ENCODE measurements at regions not wholly inside any gene's neighbourhood (a gene's known extent, or its start where the extent isn't known, plus 50 kb on each side); places are given as distances from the start of the nearest gene placed in this dataset.
"Not testable (repeated sequence)": the region's sequence is repeated elsewhere in the genome, so short reads cannot be mapped to it uniquely, and the experiment has no call there.

DNA sequence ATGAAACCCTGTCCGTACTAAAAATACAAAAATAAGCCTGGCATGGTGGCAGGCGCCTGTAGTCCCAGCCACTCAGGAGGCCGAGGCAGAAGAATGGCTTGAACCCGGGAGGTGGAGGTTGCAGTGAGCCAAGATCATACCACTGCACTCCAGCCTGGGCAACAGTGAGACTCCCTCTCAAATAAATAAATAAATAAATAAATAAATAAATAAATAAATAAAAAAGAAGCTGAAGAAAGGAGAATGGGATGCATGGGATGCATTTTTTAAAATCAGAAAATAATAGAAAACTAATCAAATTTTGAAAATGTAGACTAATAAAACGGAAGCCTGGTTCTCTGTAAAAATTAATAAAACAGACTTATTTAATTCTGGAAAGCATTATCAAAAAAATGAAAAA, 171.1 kb upstream of the CCNG1 start:
- not testable (repeated sequence) for DNase-seq (ENCODE audit: low read depth in 2 of 2)

DNA sequence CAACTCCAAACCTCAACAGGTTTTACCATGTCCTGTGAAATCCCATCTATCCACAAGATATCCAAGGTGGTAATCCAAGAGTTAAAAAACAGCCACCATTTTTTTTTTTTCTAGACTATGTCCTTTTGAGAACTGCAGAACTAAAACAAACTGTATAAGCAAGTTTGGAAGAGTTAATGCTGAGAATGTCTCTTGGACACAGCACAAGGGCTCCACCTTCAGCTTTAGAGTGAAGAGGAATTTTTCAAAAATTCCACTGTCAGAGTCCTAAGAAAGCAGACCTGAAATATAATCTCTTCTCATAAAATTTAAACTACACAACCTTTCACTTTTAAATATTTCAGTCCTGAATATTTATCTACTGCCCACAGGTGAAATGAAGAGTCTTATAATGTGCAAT, 167.8 kb upstream of the CCNG1 start:
- no peak for DNase-seq (ENCODE audit: low read depth in 2 of 2)

DNA sequence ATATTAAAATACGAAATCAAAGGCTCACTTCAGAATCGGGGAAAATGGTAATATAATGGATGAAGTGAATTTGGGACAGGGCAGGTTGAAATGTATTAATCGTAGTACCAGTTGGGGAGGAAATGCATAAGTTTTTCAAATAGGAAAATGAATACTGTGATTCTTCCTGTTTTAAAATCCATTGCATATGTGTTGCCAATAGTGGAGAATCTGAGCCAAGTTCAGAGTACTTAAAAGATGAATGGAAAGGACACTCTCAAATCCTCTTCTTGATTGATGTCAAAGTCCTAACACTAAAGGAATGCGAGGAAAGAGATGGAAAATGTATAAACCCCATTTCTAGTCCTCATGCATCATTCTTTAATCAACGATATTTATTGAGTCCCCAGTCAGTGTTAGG, 160.9 kb upstream of the CCNG1 start:
- DNase-seq (ENCODE audit: low read depth in 2 of 2) = no peak

DNA sequence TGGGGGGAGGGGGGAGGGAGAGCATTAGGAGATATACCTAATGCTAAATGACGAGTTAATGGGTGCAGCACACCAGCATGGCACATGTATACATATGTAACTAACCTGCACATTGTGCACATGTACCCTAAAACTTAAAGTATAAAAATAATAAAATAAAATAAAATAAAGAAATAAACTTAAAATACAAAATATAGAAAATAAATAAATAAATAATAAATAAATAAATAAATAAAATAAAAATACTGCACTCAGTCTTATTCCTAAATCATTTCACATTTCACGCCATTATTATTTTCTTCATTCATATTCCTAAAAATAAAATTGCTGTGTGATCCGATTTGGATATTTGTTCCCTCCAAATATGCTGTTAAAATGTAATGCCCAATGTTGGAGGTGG, 156.5 kb upstream of the CCNG1 start:
- DNase-seq (ENCODE audit: low read depth in 2 of 2) = not testable (repeated sequence)

DNA sequence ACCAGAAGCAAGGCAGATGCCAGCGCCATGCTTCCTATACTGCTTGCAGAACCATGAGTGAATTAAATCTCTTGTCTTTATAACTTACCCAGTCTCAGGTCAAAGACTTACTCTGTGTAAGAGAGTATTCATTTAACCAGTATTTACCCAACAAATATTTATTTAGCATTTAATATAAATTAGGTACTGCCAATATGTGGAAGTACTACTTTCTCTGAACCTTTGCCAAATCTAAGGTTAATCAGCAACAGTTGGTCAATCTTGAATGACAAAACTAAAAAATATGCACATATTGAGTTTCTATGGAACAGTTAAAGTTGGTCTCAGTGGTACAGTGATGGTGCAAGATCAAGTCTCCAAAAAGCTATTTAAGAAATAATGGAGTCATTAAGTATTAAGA, 155.9 kb upstream of the CCNG1 start:
- DNase-seq (ENCODE audit: low read depth in 2 of 2) = no peak

DNA sequence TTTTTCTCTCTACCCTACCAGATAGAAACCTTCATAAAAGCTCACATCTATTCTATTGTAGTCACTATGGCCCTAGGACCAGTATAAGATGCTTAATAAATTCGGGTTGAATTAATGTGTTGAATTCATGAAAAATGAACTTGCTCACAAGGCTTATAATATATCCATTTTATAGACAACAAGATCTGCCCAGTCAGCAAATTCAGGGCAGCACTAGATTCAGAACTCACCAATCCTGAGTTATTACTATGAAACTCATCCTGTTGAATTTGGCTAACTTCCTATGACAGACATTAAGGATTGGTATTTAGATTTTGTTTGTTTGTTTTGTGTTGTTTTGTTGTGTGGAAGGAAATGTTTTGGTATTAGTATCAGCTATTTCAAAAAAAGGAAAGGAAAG, 143.6 kb upstream of the CCNG1 start:
- no peak for DNase-seq (ENCODE audit: low read depth in 2 of 2)

DNA sequence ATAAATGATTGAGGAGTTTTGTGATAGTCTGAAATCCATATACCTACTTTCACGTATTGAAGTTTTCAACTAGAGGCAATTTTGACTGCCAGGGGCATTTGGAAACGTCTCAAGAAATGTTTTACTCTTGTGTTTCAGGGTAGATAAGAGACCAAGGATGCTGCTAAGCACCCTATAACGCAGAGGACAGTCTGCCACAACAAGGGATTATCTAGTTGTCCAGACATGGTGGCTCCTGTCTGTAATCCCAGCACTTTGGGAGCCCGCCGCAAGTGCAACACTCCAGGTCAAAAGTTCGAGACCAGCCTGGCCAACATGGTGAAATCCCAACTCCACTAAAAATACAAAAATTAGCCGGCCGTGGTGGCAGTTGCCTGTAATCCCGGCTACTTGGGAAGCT, 133.7 kb upstream of the CCNG1 start:
- no peak for DNase-seq (ENCODE audit: low read depth in 2 of 2)

DNA sequence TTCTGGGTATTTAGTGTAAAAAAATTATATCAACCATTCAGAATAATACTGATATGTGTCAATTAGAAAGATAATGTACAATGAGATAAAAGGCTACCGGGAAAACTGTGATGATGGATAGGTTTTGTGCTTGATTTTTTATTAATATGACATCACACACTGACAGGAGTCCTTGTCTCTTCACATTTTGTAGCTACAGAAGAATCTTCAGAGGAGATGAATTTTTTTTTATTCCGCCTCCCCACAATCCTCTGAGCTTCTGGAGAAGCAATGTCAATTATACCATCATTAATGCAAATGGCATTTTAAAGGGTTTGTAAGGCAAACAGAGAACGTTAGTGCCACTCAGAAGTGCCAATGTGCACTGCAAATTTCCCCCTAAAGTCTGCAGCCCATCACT, 131.7 kb upstream of the CCNG1 start:
- no peak for DNase-seq (ENCODE audit: low read depth in 2 of 2)

DNA sequence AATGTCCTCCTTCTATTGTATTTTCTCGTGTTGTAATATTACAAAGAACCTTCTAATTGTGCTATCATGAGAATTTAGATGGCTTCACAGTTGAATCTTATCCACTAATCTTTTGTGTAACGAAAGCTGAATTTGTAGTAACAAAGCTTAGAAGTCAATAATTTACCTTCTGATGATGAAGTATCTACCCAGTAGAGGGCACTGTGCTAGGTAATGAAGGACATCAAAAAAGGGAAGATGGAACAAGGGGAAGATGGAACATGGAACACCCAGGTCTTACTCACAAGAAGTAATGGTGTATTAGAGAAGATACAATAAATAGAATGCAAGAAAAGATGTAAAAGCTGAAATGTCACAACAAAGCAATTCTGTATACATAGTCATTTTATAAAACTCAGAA, 131.0 kb upstream of the CCNG1 start:
- no peak for DNase-seq (ENCODE audit: low read depth in 2 of 2)

DNA sequence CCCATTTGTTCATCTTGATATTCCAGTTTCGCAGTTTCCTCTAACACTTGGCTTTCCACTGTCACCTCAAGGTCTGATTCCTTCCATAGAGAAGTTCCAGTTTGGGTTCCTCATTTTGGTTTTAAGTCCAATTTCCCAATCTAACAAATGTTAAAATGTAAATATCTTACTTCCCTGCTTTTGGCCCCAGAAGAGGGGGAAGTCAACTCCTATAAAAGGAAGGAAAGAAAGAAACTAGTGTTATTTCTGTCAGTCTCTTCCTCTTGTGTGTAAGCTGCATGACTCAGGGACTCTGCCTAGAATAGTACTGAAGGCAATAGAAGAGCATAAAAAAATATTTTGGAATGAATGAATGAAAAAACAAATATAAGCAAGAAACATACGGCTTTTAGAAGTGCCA, 127.5 kb upstream of the CCNG1 start:
- DNase-seq (ENCODE audit: low read depth in 2 of 2) = no peak

DNA sequence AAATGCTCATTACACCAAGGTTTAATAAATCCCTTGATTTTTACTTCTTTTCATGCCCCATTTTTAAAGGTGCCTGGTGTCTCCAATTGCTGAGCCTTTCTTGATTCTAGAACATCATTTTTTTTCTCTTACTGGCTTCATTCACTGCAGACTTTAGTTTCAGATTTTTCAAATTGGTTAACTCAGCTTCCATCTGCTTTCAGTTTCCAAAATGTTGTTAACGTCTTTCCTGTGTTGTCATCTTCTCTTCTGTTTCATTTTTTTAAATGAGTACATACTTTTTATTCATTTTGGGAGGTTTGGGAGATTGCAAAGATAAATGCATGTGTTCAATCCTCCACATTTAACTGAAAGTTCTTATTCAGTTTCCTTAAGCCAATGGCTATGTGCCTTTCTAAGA, 126.4 kb upstream of the CCNG1 start:
- no peak for DNase-seq (ENCODE audit: low read depth in 2 of 2)

DNA sequence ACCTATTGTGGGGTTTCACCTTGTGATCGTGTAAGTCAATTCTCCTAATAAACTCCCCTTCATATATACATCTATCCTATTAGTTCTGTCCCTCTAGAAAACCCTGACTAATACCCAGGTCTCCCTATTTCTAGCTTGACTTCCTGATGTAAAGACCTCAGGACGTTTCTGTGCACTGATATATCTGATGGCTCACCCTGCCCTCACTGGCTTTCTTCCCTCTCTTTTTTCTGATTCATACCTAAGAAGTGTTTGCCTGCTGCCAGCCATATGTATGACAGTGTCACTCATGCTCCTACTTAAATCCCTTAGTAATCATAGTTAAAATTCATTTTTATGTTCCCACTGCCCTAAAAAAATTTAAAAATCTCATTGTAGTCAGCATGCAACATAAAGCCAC, 124.8 kb upstream of the CCNG1 start:
- no peak for DNase-seq (ENCODE audit: low read depth in 2 of 2)

DNA sequence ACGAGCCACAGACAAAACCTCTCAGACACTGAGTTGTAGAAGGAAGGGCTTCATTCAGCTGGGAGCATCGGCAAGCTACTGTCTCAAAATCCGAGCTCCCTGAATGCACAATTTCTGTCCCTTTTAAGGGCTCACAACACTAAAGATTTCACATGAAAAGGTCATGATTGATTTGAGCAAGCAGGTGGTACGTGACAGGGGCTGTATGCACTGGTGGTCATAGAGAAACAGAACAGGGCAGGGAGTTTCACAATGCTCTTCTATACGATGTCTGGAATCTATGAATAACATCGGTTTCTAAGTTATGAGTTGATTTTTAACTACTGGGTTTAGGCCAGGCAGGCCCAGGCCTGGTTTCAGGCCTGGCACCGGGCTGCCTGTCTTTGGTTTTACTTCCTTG, 124.3 kb upstream of the CCNG1 start:
- not testable (repeated sequence) for DNase-seq (ENCODE audit: low read depth in 2 of 2)

DNA sequence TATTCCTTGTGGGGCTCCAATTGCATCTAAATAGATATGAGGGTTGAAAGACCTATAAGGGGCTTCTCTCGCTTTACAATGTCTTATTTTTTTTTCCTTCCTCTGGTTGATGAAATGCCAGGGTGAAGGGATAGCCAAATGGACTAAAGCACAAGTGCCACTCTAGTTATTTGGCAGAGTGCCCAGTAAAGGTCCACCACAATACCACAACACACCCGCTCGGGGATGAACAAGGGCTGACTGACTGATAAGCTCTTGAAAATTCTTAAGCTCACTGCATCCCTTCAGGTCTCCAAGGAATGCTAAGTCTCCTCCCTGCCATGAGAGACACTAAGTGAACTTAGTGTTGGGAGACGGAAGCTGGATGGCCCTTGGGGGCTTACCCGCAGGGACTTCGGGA, 121.0 kb upstream of the CCNG1 start:
- not testable (repeated sequence) for DNase-seq (ENCODE audit: low read depth in 2 of 2)

DNA sequence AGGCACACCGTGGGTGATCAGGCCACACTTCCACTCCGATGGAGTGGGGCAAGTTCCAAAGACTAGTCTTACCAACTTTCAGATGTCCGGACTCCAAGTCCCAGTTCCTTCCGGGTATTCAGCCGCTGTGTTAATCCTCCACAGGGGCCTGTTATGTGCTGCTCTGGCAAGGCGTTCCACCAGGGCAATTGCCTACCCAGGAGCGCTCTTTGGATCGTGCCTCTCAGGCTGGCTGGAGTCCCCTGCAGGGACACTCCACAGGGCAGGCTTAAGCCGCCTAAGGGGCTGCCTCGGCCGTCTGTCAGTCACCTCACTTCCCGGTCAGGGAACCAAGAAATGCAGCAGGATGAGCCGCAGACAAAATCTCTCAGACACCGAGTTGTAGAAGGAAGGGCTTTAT, 118.7 kb upstream of the CCNG1 start:
- DNase-seq (ENCODE audit: low read depth in 2 of 2) = no peak

DNA sequence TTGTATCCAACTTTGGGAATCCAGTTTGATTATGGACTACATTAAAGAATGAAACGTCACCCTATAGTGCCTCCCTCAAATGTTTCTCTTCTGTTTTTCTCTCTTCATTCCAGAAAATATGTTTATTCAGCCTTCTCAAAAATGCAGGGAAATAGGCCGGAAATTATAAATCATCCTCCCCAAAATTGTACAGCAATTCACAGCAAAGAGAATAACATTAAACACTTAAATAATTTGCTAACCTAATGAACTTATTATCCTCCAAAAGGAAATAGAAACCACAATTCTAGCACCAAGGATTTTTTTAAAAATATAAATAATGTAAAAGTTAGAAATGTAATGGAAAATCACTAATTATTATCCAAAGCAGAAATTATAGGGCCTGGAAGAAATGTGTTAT, 115.9 kb upstream of the CCNG1 start:
- no peak for DNase-seq (ENCODE audit: low read depth in 2 of 2)

DNA sequence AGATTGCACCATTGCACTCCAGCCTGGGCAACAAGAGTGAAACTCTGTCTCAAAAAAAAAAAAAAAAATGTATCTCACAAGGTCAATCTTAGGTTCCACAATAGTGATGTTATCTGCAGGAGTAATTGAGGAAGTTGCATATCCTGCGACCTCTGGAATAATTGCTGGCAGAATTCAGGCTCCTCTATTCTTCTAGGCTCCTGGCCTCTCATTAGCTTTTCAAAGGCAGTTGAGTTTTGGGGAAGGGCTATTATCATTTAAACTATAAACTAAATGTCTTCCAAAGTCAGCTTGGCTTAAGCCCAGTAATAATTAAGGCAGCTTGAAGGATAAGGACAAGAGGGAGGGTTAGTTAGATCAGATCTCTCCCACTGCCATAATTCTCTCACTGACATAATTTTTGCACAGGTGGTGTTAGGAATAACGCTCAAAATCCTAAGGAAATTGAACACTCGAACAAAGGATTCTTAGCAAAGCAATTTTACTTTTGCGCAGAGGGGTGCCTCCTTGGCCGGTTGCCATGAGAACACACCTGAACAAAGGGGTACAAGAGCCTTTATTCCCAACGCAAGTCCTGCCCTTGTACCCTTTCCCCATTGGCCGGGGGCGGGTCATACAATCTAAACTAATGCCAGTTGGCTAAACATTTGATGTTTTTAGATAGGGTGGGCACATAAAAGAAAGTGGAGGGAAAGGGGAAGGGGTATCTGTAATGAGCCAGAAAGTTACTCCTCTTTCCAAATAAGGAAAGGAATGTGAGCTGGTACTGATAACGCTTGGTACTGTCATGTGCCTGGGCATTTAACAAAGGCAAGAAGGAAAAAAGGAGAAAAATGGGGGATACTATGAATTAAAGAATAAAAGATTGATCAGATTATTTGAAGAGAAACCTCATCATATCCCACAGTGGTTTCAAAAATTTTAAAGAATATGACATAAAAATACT, 106.4 kb upstream of the CCNG1 start:
- DNase-seq (ENCODE audit: low read depth in 2 of 2) = no peak

DNA sequence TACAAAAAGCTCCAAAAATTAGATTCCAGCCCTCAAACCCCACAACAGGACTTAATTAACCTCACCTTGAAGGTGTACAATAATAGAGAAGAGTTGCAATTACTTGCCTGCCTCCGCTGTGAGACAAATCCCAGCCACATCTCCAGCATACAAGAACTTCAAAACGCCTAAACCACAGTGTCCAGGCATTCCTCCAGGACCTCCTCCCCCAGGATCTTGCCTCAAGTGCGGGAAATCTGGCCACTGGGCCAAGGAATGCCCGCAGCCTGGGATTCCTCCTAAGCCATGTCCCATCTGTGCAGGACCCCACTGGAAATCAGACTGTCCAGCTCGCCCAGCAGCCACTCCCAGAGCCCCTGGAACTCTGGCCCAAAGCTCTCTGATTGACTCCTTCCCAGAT, 101.3 kb upstream of the CCNG1 start:
- DNase-seq (ENCODE audit: low read depth in 2 of 2) = not testable (repeated sequence)

DNA sequence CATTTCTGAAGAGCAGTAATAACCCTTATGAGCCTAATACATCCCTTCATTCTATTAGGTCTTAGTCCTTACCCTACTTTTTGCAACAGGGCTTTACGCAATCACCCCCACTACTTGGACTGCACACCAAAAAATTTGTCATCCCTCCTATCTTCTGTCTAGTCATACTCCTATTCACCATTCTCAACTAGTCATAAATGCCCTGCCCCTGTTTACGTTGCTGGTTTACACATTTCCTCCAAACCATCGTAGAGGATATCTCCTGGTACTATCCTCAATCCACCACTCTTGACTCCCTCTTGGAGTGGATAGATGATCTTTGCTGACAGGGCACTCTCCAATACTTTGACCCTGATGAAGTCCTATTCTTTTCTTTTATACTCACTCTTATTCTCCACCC, 98.2 kb upstream of the CCNG1 start:
- DNase-seq (ENCODE audit: low read depth in 2 of 2) = no peak

DNA sequence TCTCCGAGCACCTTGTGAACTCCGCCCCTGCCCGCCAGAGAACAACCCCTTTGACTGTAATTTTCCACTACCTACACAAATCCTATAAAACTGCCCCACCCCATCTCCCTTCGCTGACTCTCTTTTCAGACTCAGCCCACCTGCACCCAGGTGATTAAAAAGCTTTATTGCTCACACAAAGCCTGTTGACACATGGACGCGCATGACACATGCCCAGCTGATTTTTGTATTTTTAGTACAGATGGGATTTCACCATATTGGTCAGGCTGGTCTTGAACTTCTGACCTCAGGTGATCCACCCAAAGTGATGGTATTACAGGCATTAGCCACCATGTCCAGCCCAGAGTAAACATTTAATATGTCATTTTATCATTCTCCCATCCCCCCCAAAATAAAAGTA, 97.0 kb upstream of the CCNG1 start:
- not testable (repeated sequence) for DNase-seq (ENCODE audit: low read depth in 2 of 2)

DNA sequence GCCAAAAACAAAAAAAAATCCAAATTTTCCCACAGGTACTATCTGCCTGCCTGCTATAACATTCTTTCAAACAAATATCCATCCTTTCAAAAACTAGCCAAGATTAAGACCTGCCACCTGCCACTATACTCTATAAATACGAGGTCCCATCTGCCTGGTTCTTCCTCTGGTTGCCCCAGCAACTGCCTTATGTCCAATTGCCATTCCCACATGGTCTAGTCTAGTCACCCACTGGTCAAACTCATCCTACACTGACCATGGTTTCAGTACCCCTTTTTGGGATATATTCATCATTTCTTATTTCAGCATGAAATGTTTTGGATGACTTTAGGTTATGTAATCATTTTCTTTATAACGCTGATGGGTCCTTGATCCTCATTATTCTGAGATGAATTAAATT, 95.1 kb upstream of the CCNG1 start:
- no peak for DNase-seq (ENCODE audit: low read depth in 2 of 2)

DNA sequence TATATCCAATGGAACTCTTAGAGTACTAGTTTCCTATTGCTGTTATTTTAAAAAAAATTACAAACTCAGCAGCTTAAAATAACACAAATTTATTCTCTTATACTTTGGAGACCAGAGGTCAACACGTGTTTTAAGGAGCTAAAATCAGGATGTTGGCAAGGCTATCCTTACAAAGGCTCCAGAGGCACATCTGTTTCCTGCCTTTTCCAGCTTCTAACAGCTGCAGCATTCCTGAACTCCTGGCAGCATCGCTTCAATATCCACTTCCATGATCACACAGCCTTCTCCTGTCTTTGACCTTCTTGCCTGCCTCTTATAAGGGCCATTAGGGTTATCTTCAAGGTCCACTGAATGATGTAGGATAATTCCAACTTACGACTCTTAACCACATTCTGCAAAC, 92.2 kb upstream of the CCNG1 start:
- DNase-seq (ENCODE audit: low read depth in 2 of 2) = no peak

DNA sequence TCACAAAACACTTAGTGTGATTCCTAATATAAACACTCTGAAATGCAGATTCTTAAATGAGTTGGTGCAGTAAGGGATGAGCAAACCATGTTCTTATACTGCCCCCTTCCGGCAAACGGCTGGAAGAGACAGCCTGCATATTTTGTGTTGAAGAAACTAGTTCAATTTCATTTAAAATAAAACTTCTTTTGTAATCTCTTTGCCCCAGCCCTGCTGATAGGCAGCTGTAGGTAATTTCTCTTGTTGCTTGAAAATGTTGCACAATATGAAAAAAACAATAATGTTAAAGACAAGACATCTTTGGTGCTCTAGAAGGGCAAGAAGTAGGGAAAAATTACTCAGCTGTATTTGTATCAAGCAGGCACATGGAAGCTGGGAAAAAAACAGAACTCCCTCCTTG, 89.7 kb upstream of the CCNG1 start:
- DNase-seq (ENCODE audit: low read depth in 2 of 2) = peak in 1 of 2 donors; percentile 12

DNA sequence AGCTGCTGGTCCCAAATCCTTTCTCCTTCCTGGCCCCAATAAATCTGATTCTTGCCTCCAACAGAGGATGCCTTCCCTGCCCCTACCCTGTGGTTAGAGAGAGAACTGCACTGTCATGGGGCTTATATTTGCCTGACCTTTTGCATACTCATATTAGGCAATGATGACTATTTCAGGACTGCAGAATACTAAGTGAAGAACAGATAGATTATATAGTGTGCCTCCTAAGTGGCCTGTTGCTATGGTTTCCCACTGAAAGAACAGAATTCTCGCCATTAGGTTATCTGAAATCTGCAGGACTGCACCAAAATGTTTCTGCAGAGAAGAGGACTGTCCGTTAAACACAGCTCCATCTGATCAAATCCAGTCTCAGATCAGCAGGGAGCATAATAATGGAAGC, 87.3 kb upstream of the CCNG1 start:
- no peak for DNase-seq (ENCODE audit: low read depth in 2 of 2)

Data from stimulated activated CD4-positive, alpha-beta T cell treated with anti-CD3 and anti-CD28 coated beads, Interleukin-1b, Interleukin-23, amount 100 ng/mL, for 1 hour (primary cell).